CD14-positive monocyte (primary cell): ENCODE measurements at regions not wholly inside any gene's neighbourhood (a gene's known extent, or its start where the extent isn't known, plus 50 kb on each side); places are given as distances from the start of the nearest gene placed in this dataset.

Experiments used
- DNase-seq, 3 donors: peaks; one replicate each; pipeline ENCODE4 v3.0.0-alpha.2; 2011 to 2022
- H2AFZ ChIP-seq: 2 replicates; pipeline ENCODE4 v1.6.0; 2012; ENCODE audit warnings: mild to moderate bottlenecking, low read depth, low read length, inconsistent platforms; ENCODE audit not compliant: insufficient read depth, poor library complexity, severe bottlenecking
- H3K27ac ChIP-seq, 2 donors: 1 replicate in 1 of 2; 2 replicates in 1 of 2; pipeline ENCODE4 v1.5.1; 2012 to 2013; ENCODE audit warnings: low read length in 2 of 2, control low read depth in 1 of 2, inconsistent platforms in 1 of 2, low read depth in 1 of 2, mild to moderate bottlenecking in 1 of 2
- H3K27me3 ChIP-seq, 2 donors: one replicate each; pipeline versions ENCODE4 v1.6.0 to v1.6.1; 2011 to 2013; ENCODE audit warnings: low read length in 2 of 2; ENCODE audit not compliant: control insufficient read depth in 2 of 2, insufficient read depth in 2 of 2
- H3K36me3 ChIP-seq, 2 donors: replicated peaks in 1 of 2; 1 replicate in 1 of 2; 2 replicates in 1 of 2; pipeline versions ENCODE4 v1.5.1 to v1.6.1; 2012 to 2013; ENCODE audit warnings: low read length in 2 of 2, control low read depth in 1 of 2, inconsistent platforms in 1 of 2, mild to moderate bottlenecking in 1 of 2; ENCODE audit not compliant: insufficient read depth in 2 of 2, control insufficient read depth in 1 of 2
- H3K4me1 ChIP-seq, 2 donors: 1 replicate in 1 of 2; 2 replicates in 1 of 2; pipeline versions ENCODE4 v1.5.1 to v1.6.1; 2012 to 2013; ENCODE audit warnings: low read length in 2 of 2, control low read depth in 1 of 2, inconsistent platforms in 1 of 2, mild to moderate bottlenecking in 1 of 2, moderate library complexity in 1 of 2; ENCODE audit not compliant: insufficient read depth in 2 of 2, control insufficient read depth in 1 of 2
- H3K4me2 ChIP-seq: replicated peaks from 2 replicates; pipeline ENCODE3; 2012; ENCODE audit warnings: low read length, moderate library complexity, mild to moderate bottlenecking; ENCODE audit not compliant: poor library complexity, severe bottlenecking; ENCODE audit errors: extremely low read depth
- H3K4me3 ChIP-seq, 3 experiments: fragments of 200-600 bp in 1 of 3; sonication (generic) in 1 of 3; replicated peaks in 1 of 3; 1 replicate in 2 of 3; 2 replicates in 1 of 3; pipeline ENCODE4 v1.5.1; 2011 to 2013; ENCODE audit warnings: low read length in 3 of 3, mild to moderate bottlenecking in 3 of 3, control low read depth in 2 of 3, low read depth in 2 of 3, inconsistent platforms in 1 of 3, moderate library complexity in 1 of 3
- H3K79me2 ChIP-seq: 2 replicates; pipeline ENCODE4 v1.6.0; 2012; ENCODE audit warnings: mild to moderate bottlenecking, control low read depth, inconsistent platforms, low read length, moderate library complexity; ENCODE audit not compliant: insufficient read depth
- H3K9ac ChIP-seq: 2 replicates; pipeline ENCODE4 v1.6.0; 2017; ENCODE audit warnings: low read length, mild to moderate bottlenecking; ENCODE audit not compliant: insufficient read depth, poor library complexity, severe bottlenecking
- H3K9me3 ChIP-seq, 2 donors: replicated peaks in 1 of 2; 1 replicate in 1 of 2; 2 replicates in 1 of 2; pipeline versions ENCODE4 v1.5.1 to v1.6.1; 2012 to 2013; ENCODE audit warnings: low read length in 2 of 2, control low read depth in 1 of 2; ENCODE audit not compliant: control insufficient read depth in 1 of 2, insufficient read depth in 1 of 2
- H4K20me1 ChIP-seq: 2 replicates; pipeline ENCODE4 v1.6.0; 2012; ENCODE audit warnings: mild to moderate bottlenecking, low read length, control low read depth, moderate library complexity; ENCODE audit not compliant: insufficient read depth
- H3K27ac Mint-ChIP-seq, 7 donors: one replicate each; pipeline ENCODE4 v1.8.0; 2020; ENCODE audit warnings: mild to moderate bottlenecking in 7 of 7, mixed read lengths in 7 of 7, moderate library complexity in 6 of 7, inconsistent platforms in 2 of 7
- H3K27me3 Mint-ChIP-seq, 3 donors: one replicate each; pipeline ENCODE4 v1.8.0; 2021 to 2022; ENCODE audit warnings: low read depth in 3 of 3, mild to moderate bottlenecking in 3 of 3, mixed read lengths in 3 of 3, moderate library complexity in 3 of 3, inconsistent platforms in 1 of 3
- H3K36me3 Mint-ChIP-seq, 2 donors: one replicate each; pipeline ENCODE4 v1.8.0; 2020; ENCODE audit warnings: mixed read lengths in 2 of 2, inconsistent platforms in 1 of 2, mild to moderate bottlenecking in 1 of 2
- H3K4me1 Mint-ChIP-seq: one replicate; pipeline ENCODE4 v1.8.0; 2020; ENCODE audit warnings: mild to moderate bottlenecking, mixed read lengths
- H3K4me3 Mint-ChIP-seq, 2 donors: one replicate each; pipeline ENCODE4 v1.8.0; 2020; ENCODE audit warnings: mild to moderate bottlenecking in 2 of 2, mixed read lengths in 2 of 2, moderate library complexity in 1 of 2
- H3K9me3 Mint-ChIP-seq, 7 donors: one replicate each; pipeline ENCODE4 v1.8.0; 2020 to 2022; ENCODE audit warnings: mixed read lengths in 7 of 7, mild to moderate bottlenecking in 6 of 7, moderate library complexity in 6 of 7, inconsistent platforms in 2 of 7
- CTCF ChIP-seq: fragments of 200-600 bp; IDR thresholded peaks from one replicate; pipeline ENCODE4 v1.8.0; 2022; ENCODE audit warnings: antibody characterized with exemption, mild to moderate bottlenecking
- WGBS: methylation state at CpG from one replicate; pipeline ENCODE4 v1.1.5; 2013; ENCODE audit warnings: missing lambda C conversion rate; ENCODE audit not compliant: insufficient coverage; 5-methylcytosine and 5-hydroxymethylcytosine counted together
- intact Hi-C, 2 donors: fragments of 100-400 bp; cut with micrococcal nuclease; formaldehyde crosslinking; loops; one replicate each; pipeline versions ENCODE4 v1.15.0 to v1.15.1; 2023

GRCh38 chr1:219503604-219504003, 109.3 kb downstream of the ZC3H11B start:
- no peaks in the 10 kb centered on the region for H3K79me2 ChIP-seq
- Mint-ChIP-seq H3K36me3 (no peaks in the 10 kb centered on the region), H3K4me1 (peaks cover 8% of the 10 kb centered on the region), H3K27ac (no peak overlapping the region), H3K9me3 (peaks cover 0 to 9% (median 5%) of the 10 kb centered on the region in 7 donors), H3K27me3 (peaks cover 0 to 7% (median 2%) of the 10 kb centered on the region in 3 donors), H3K4me3 (no peak overlapping the region)
- no CpG with 5 or more reads among the region's 4 CpGs for WGBS
- H3K9ac ChIP-seq, result no peak overlapping the region
- no peaks in the 10 kb centered on the region for H4K20me1 ChIP-seq
- no peaks in the 10 kb centered on the region for H3K27me3 ChIP-seq
- no peak for TF ChIP-seq CTCF
- no peak for DNase-seq
- H3K27ac ChIP-seq, result no peak overlapping the region
- no peak overlapping the region for H3K4me2 ChIP-seq
- no peaks in the 10 kb centered on the region for H3K9me3 ChIP-seq
- H2AFZ ChIP-seq, result no peak overlapping the region
- peaks cover 4 to 5% of the 10 kb centered on the region in 2 donors for H3K4me1 ChIP-seq
- no peaks in the 10 kb centered on the region for H3K36me3 ChIP-seq
- intact Hi-C loops, result no loop called here
- H3K4me3 ChIP-seq, result no peak overlapping the region

- Mint-ChIP-seq H3K4me3 (no peak overlapping the region), H3K27me3 (peaks cover 0 to 7% (median 0%) of the 10 kb centered on the region in 3 donors), H3K4me1 (peaks cover 10% of the 10 kb centered on the region), H3K27ac (no peak overlapping the region), H3K9me3 (peaks cover 0 to 9% (median 5%) of the 10 kb centered on the region in 7 donors), H3K36me3 (no peaks in the 10 kb centered on the region)
- Histone ChIP-seq H2AFZ (no peak overlapping the region), H3K4me2 (no peak overlapping the region), H3K36me3 (no peaks in the 10 kb centered on the region), H3K27me3 (no peaks in the 10 kb centered on the region), H3K4me1 (peaks cover 6 to 7% of the 10 kb centered on the region in 2 donors), H3K9me3 (no peaks in the 10 kb centered on the region), H3K27ac (no peak overlapping the region), H3K79me2 (no peaks in the 10 kb centered on the region), H4K20me1 (no peaks in the 10 kb centered on the region), H3K9ac (no peak overlapping the region), H3K4me3 (no peak overlapping the region)
- DNase-seq, result no peak
- 100% methylated on average over 2 of the region's 6 CpGs for WGBS
- intact Hi-C loops, result no loop called here
- no peak for TF ChIP-seq CTCF
Observed at GRCh38 chr1:219500327-219500897, 112.5 kb downstream of the ZC3H11B start.
